T-helper 2 cell treated with Interferon-gamma antibody and Interleukin-4, amounts not matched to agents 5 μg/mL and 100 μg/mL, for 36 hours (primary cell): ENCODE measurements at regions not wholly inside any gene's neighbourhood (a gene's known extent, or its start where the extent isn't known, plus 50 kb on each side); places are given as distances from the start of the nearest gene placed in this dataset.
"Not testable (repeated sequence)": the region's sequence is repeated elsewhere in the genome, so short reads cannot be mapped to it uniquely, and the experiment has no call there.

Source experiments
- DNase-seq: peaks from one replicate; pipeline ENCODE4 v3.0.0; 2021; ENCODE audit warnings: low spot score
- H3K27ac Mint-ChIP-seq: one replicate; pipeline ENCODE4 v1.8.0; 2021; ENCODE audit warnings: mild to moderate bottlenecking, mixed read lengths
- H3K27me3 Mint-ChIP-seq: one replicate; pipeline ENCODE4 v1.8.0; 2021; ENCODE audit warnings: low read depth, mixed read lengths
- H3K36me3 Mint-ChIP-seq: one replicate; pipeline ENCODE4 v1.8.0; 2021; ENCODE audit warnings: low read depth, mixed read lengths
- H3K4me1 Mint-ChIP-seq: one replicate; pipeline ENCODE4 v1.8.0; 2021; ENCODE audit warnings: low read depth, mixed read lengths
- H3K4me3 Mint-ChIP-seq: one replicate; pipeline ENCODE4 v1.8.0; 2022; ENCODE audit warnings: mild to moderate bottlenecking, moderate library complexity, mixed read lengths
- H3K9me3 Mint-ChIP-seq: one replicate; pipeline ENCODE4 v1.8.0; 2021; ENCODE audit warnings: mixed read lengths

- Mint-ChIP-seq H3K27me3 (no peaks in the 10 kb centered on the region), H3K4me1 (no peaks in the 10 kb centered on the region), H3K36me3 (no peaks in the 10 kb centered on the region), H3K4me3 (no peak overlapping the region), H3K9me3 (peaks cover 9% of the 10 kb centered on the region), H3K27ac (no peak overlapping the region)
- no peak for DNase-seq
These were observed 577.9 kb upstream of the EPHA6 start for GRCh38 chr3:96236522-96236921.

- Mint-ChIP-seq H3K27ac (no peak overlapping the region), H3K4me3 (no peak overlapping the region), H3K4me1 (no peaks in the 10 kb centered on the region), H3K36me3 (no peaks in the 10 kb centered on the region), H3K27me3 (no peaks in the 10 kb centered on the region), H3K9me3 (peaks cover 21% of the 10 kb centered on the region)
- no peak for DNase-seq
These were observed 555.1 kb upstream of the EPHA6 start for GRCh38 chr3:96259299-96259698.

- H3K4me1 Mint-ChIP-seq, result no peaks in the 10 kb centered on the region
- no peaks in the 10 kb centered on the region for H3K36me3 Mint-ChIP-seq
- H3K4me3 Mint-ChIP-seq, result no peak overlapping the region
- no peak overlapping the region for H3K27ac Mint-ChIP-seq
- peaks cover 18% of the 10 kb centered on the region for H3K9me3 Mint-ChIP-seq
- no peak for DNase-seq
- no peaks in the 10 kb centered on the region for H3K27me3 Mint-ChIP-seq
These were observed 549.7 kb upstream of the EPHA6 start for GRCh38 chr3:96264701-96265100.

GRCh38 chr3:96266395-96267190 is 547.8 kb upstream of the EPHA6 start:
- Mint-ChIP-seq H3K27me3 (no peaks in the 10 kb centered on the region), H3K4me1 (no peaks in the 10 kb centered on the region), H3K9me3 (peaks cover 11% of the 10 kb centered on the region), H3K4me3 (no peak overlapping the region), H3K36me3 (no peaks in the 10 kb centered on the region), H3K27ac (no peak overlapping the region)
- no peak for DNase-seq

- H3K4me1 Mint-ChIP-seq, result no peaks in the 10 kb centered on the region
- H3K27me3 Mint-ChIP-seq, result no peaks in the 10 kb centered on the region
- peaks cover 12% of the 10 kb centered on the region for H3K9me3 Mint-ChIP-seq
- H3K36me3 Mint-ChIP-seq, result no peaks in the 10 kb centered on the region
- no peak overlapping the region for H3K4me3 Mint-ChIP-seq
- H3K27ac Mint-ChIP-seq, result no peak overlapping the region
- no peak for DNase-seq
These were observed 546.8 kb upstream of the EPHA6 start for GRCh38 chr3:96267577-96267976.

- no peak for DNase-seq
- Mint-ChIP-seq H3K9me3 (peaks cover 24% of the 10 kb centered on the region), H3K27ac (no peak overlapping the region), H3K4me1 (no peaks in the 10 kb centered on the region), H3K4me3 (no peak overlapping the region), H3K27me3 (no peaks in the 10 kb centered on the region), H3K36me3 (no peaks in the 10 kb centered on the region)
These were observed 520.3 kb upstream of the EPHA6 start for GRCh38 chr3:96294143-96294542.

- H3K27me3 Mint-ChIP-seq, result no peaks in the 10 kb centered on the region
- H3K36me3 Mint-ChIP-seq, result no peaks in the 10 kb centered on the region
- H3K4me1 Mint-ChIP-seq, result no peaks in the 10 kb centered on the region
- no peak overlapping the region for H3K4me3 Mint-ChIP-seq
- peaks cover 28% of the 10 kb centered on the region for H3K9me3 Mint-ChIP-seq
- DNase-seq, result no peak
- H3K27ac Mint-ChIP-seq, result no peak overlapping the region
These were observed 513.7 kb upstream of the EPHA6 start for GRCh38 chr3:96300743-96301142.

GRCh38 chr3:96319166-96319565 is 495.2 kb upstream of the EPHA6 start:
- no peaks in the 10 kb centered on the region for H3K4me1 Mint-ChIP-seq
- no peak overlapping the region for H3K27ac Mint-ChIP-seq
- H3K36me3 Mint-ChIP-seq, result no peaks in the 10 kb centered on the region
- peaks cover 23% of the 10 kb centered on the region for H3K9me3 Mint-ChIP-seq
- no peaks in the 10 kb centered on the region for H3K27me3 Mint-ChIP-seq
- no peak for DNase-seq
- H3K4me3 Mint-ChIP-seq, result no peak overlapping the region

GRCh38 chr3:96324087-96324486 is 490.3 kb upstream of the EPHA6 start:
- H3K27me3 Mint-ChIP-seq, result no peaks in the 10 kb centered on the region
- no peaks in the 10 kb centered on the region for H3K4me1 Mint-ChIP-seq
- peaks cover 7% of the 10 kb centered on the region for H3K9me3 Mint-ChIP-seq
- no peak for DNase-seq
- H3K36me3 Mint-ChIP-seq, result no peaks in the 10 kb centered on the region
- no peak overlapping the region for H3K27ac Mint-ChIP-seq
- no peak overlapping the region for H3K4me3 Mint-ChIP-seq

GRCh38 chr3:96330795-96331194 is 483.6 kb upstream of the EPHA6 start:
- H3K27me3 Mint-ChIP-seq, result no peaks in the 10 kb centered on the region
- H3K36me3 Mint-ChIP-seq, result no peaks in the 10 kb centered on the region
- H3K4me3 Mint-ChIP-seq, result no peak overlapping the region
- DNase-seq, result no peak
- no peaks in the 10 kb centered on the region for H3K4me1 Mint-ChIP-seq
- no peaks in the 10 kb centered on the region for H3K9me3 Mint-ChIP-seq
- H3K27ac Mint-ChIP-seq, result no peak overlapping the region

GRCh38 chr3:96331341-96331740 is 483.1 kb upstream of the EPHA6 start:
- H3K36me3 Mint-ChIP-seq, result no peaks in the 10 kb centered on the region
- H3K9me3 Mint-ChIP-seq, result no peaks in the 10 kb centered on the region
- H3K27me3 Mint-ChIP-seq, result no peaks in the 10 kb centered on the region

GRCh38 chr3:96334779-96335178 is 479.6 kb upstream of the EPHA6 start:
- H3K27ac Mint-ChIP-seq, result no peak overlapping the region
- DNase-seq, result no peak
- no peaks in the 10 kb centered on the region for H3K4me1 Mint-ChIP-seq
- no peaks in the 10 kb centered on the region for H3K27me3 Mint-ChIP-seq
- H3K9me3 Mint-ChIP-seq, result peaks cover 6% of the 10 kb centered on the region
- no peak overlapping the region for H3K4me3 Mint-ChIP-seq
- H3K36me3 Mint-ChIP-seq, result no peaks in the 10 kb centered on the region

More at GRCh38 chr3:96331341-96331740, 483.1 kb upstream of the EPHA6 start:
- H3K27ac Mint-ChIP-seq, result no peak overlapping the region
- no peaks in the 10 kb centered on the region for H3K4me1 Mint-ChIP-seq
- no peak overlapping the region for H3K4me3 Mint-ChIP-seq
- DNase-seq, result no peak

GRCh38 chr3:96347289-96347688 is 467.1 kb upstream of the EPHA6 start:
- Mint-ChIP-seq H3K9me3 (peaks cover 12% of the 10 kb centered on the region), H3K27me3 (no peaks in the 10 kb centered on the region), H3K4me1 (no peaks in the 10 kb centered on the region), H3K36me3 (no peaks in the 10 kb centered on the region), H3K27ac (no peak overlapping the region), H3K4me3 (no peak overlapping the region)
- DNase-seq, result no peak

GRCh38 chr3:96351598-96351997 is 462.8 kb upstream of the EPHA6 start:
- H3K4me1 Mint-ChIP-seq, H3K9me3 Mint-ChIP-seq, H3K4me3 Mint-ChIP-seq, H3K27me3 Mint-ChIP-seq, H3K36me3 Mint-ChIP-seq, DNase-seq, H3K27ac Mint-ChIP-seq: not testable (repeated sequence)

- peaks cover 16% of the 10 kb centered on the region for H3K9me3 Mint-ChIP-seq
- no peak overlapping the region for H3K4me3 Mint-ChIP-seq
- no peak for DNase-seq
- no peak overlapping the region for H3K27ac Mint-ChIP-seq
- no peaks in the 10 kb centered on the region for H3K36me3 Mint-ChIP-seq
- no peaks in the 10 kb centered on the region for H3K4me1 Mint-ChIP-seq
- no peaks in the 10 kb centered on the region for H3K27me3 Mint-ChIP-seq
These were observed 460.3 kb upstream of the EPHA6 start for GRCh38 chr3:96354106-96354505.
